PC-9 (cell line): ENCODE measurements at regions not wholly inside any gene's neighbourhood (a gene's known extent, or its start where the extent isn't known, plus 50 kb on each side); places are given as distances from the start of the nearest gene placed in this dataset.

Experiments
- BruUV-seq: library from RNA; stranded (reverse); fragments of 400-500 nt; replicated peaks from 2 replicates; lab custom pipeline; 2021; lab: Mats Ljungman, UMichigan
- CTCF ChIA-PET: fragments of 300-600 bp; sonication (Branson Sonifier 250); formaldehyde crosslinking; loops from one replicate; lab custom pipeline; 2022; ENCODE audit warnings: antibody characterized with exemption; lab: Charles Lee
- POLR2A ChIA-PET: fragments of 300-600 bp; sonication (Branson Sonifier 250); formaldehyde crosslinking; loops from one replicate; lab custom pipeline; 2022; ENCODE audit warnings: antibody characterized with exemption; ENCODE audit not compliant: unreplicated experiment; lab: Charles Lee
- DNase-seq, 2 experiments: peaks; one replicate each; pipeline versions ENCODE4 v3.0.0 to v3.0.0-alpha.2; 2015 to 2022; ENCODE audit warnings: mixed read lengths in 1 of 2
- H2AFZ ChIP-seq: fragments of 200-600 bp; sonication (generic); 2 replicates; pipeline ENCODE4 v1.8.1; 2017; ENCODE audit warnings: antibody characterized with exemption
- H3F3A ChIP-seq: fragments of 200-600 bp; sonication (generic); 2 replicates; pipeline ENCODE4 v1.8.1; 2017; ENCODE audit warnings: antibody characterized with exemption, mild to moderate bottlenecking, low read depth; ENCODE audit not compliant: insufficient read depth
- H3K27ac ChIP-seq: fragments of 200-600 bp; sonication (generic); 2 replicates; pipeline ENCODE4 v1.6.1; 2016; ENCODE audit warnings: mixed run types
- H3K27me3 ChIP-seq: fragments of 200-600 bp; sonication (generic); 2 replicates; pipeline ENCODE4 v1.6.1; 2016; ENCODE audit warnings: low read depth, mixed run types; ENCODE audit not compliant: insufficient read depth
- H3K36me3 ChIP-seq: fragments of 200-600 bp; sonication (generic); 2 replicates; pipeline ENCODE4 v1.6.1; 2016; ENCODE audit warnings: low read depth, mixed run types
- H3K4me1 ChIP-seq: fragments of 200-600 bp; sonication (generic); replicated peaks from 2 replicates; pipeline ENCODE4 v1.6.1; 2016; ENCODE audit warnings: mixed run types; ENCODE audit not compliant: insufficient read depth
- H3K4me2 ChIP-seq: fragments of 200-600 bp; sonication (generic); 2 replicates; pipeline ENCODE4 v1.6.1; 2017; ENCODE audit warnings: mixed run types
- H3K4me3 ChIP-seq: fragments of 200-600 bp; sonication (generic); 2 replicates; pipeline ENCODE4 v1.6.1; 2016; ENCODE audit warnings: mixed run types
- H3K79me2 ChIP-seq: fragments of 200-600 bp; sonication (generic); 2 replicates; pipeline ENCODE4 v1.6.1; 2017; ENCODE audit warnings: low read depth, mixed run types
- H3K9me2 ChIP-seq: fragments of 200-600 bp; sonication (generic); 2 replicates; pipeline ENCODE4 v1.8.1; 2017; ENCODE audit warnings: mild to moderate bottlenecking; ENCODE audit not compliant: insufficient read depth
- H3K9me3 ChIP-seq: fragments of 200-600 bp; sonication (generic); 2 replicates; pipeline ENCODE4 v1.8.1; 2016; ENCODE audit warnings: low read depth; ENCODE audit not compliant: insufficient read depth
- H4K20me1 ChIP-seq: fragments of 200-600 bp; sonication (generic); 2 replicates; pipeline ENCODE4 v1.8.1; 2017; ENCODE audit not compliant: insufficient read depth
- CTCF ChIP-seq: fragments of 200-600 bp; sonication (generic); conservative IDR thresholded peaks from 2 replicates; pipeline ENCODE4 v1.6.1; 2017; ENCODE audit warnings: mixed run types, antibody characterized with exemption, mild to moderate bottlenecking, moderate library complexity
- EZH2 ChIP-seq: fragments of 200-600 bp; sonication (generic); IDR thresholded peaks from 2 replicates; pipeline ENCODE4 v1.8.0; 2017; ENCODE audit warnings: antibody characterized with exemption, low read depth
- intact Hi-C: fragments of 100-400 bp; cut with micrococcal nuclease; formaldehyde crosslinking; loops from one replicate; pipeline ENCODE4 v1.10.0; 2022; ENCODE audit not compliant: unreplicated experiment

GRCh38 chr11:116110356-116110755 lies 606.1 kb upstream of the CADM1 start:
- Histone ChIP-seq H3K4me1 (no peaks in the 10 kb centered on the region), H4K20me1 (no peaks in the 10 kb centered on the region), H2AFZ (no peak overlapping the region), H3F3A (no peaks in the 10 kb centered on the region), H3K9me3 (no peaks in the 10 kb centered on the region), H3K4me3 (no peak overlapping the region), H3K27me3 (peaks cover 8% of the 10 kb centered on the region; the same call in 1 of the 2 replicates), H3K9me2 (no peaks in the 10 kb centered on the region), H3K79me2 (no peaks in the 10 kb centered on the region), H3K4me2 (no peak overlapping the region), H3K27ac (no peak overlapping the region), H3K36me3 (no peaks in the 10 kb centered on the region)
- POLR2A ChIA-PET, result no interaction called here
- TF ChIP-seq CTCF, result no peak
- no peak for TF ChIP-seq EZH2
- intact Hi-C loops, result no loop called here
- no peak for DNase-seq
- CTCF ChIA-PET, result no interaction called here
- BruUV-seq, result no TSS peak

- DNase-seq, result no peak
- no peak overlapping the region for H2AFZ ChIP-seq
- no peaks in the 10 kb centered on the region for H4K20me1 ChIP-seq
- intact Hi-C loops, result no loop called here
- CTCF ChIA-PET, result no interaction called here
- no peaks in the 10 kb centered on the region for H3K36me3 ChIP-seq
- H3K9me3 ChIP-seq, result no peaks in the 10 kb centered on the region
- no peaks in the 10 kb centered on the region for H3K9me2 ChIP-seq
- no peak overlapping the region for H3K27ac ChIP-seq
- H3K4me2 ChIP-seq, result no peak overlapping the region
- no peak overlapping the region for H3K4me3 ChIP-seq
- BruUV-seq, result no TSS peak
- H3K79me2 ChIP-seq, result no peaks in the 10 kb centered on the region
- H3F3A ChIP-seq, result no peaks in the 10 kb centered on the region
- H3K27me3 ChIP-seq, result peaks cover 8% of the 10 kb centered on the region; the same call in 1 of the 2 replicates
- TF ChIP-seq CTCF (no peak), EZH2 (no peak)
- POLR2A ChIA-PET, result no interaction called here
- H3K4me1 ChIP-seq, result no peaks in the 10 kb centered on the region
These were observed 605.0 kb upstream of the CADM1 start for GRCh38 chr11:116109228-116109627.

- H3K36me3 ChIP-seq, result no peaks in the 10 kb centered on the region
- ChIA-PET POLR2A (no interaction called here), CTCF (no interaction called here)
- no peak for TF ChIP-seq EZH2
- TF ChIP-seq CTCF, result no peak
- BruUV-seq, result no TSS peak
- H3K9me2 ChIP-seq, result no peaks in the 10 kb centered on the region
- H3K9me3 ChIP-seq, result no peaks in the 10 kb centered on the region
- peaks cover 2% of the 10 kb centered on the region; the same call in 1 of the 2 replicates for H3K27me3 ChIP-seq
- H3F3A ChIP-seq, result no peaks in the 10 kb centered on the region
- no peak for DNase-seq
- no peak overlapping the region for H2AFZ ChIP-seq
- no peak overlapping the region for H3K4me2 ChIP-seq
- H4K20me1 ChIP-seq, result no peaks in the 10 kb centered on the region
- no peak overlapping the region for H3K4me3 ChIP-seq
- no peaks in the 10 kb centered on the region for H3K79me2 ChIP-seq
- H3K27ac ChIP-seq, result no peak overlapping the region
- no peaks in the 10 kb centered on the region for H3K4me1 ChIP-seq
- intact Hi-C loops, result no loop called here
These were observed 603.9 kb upstream of the CADM1 start for GRCh38 chr11:116108161-116108560.
